Astrocyte (in vitro differentiated cells and primary cell): ENCODE measurements at regions not wholly inside any gene's neighbourhood (a gene's known extent, or its start where the extent isn't known, plus 50 kb on each side); places are given as distances from the start of the nearest gene placed in this dataset.

Experiments used
- DNase-seq: peaks from one replicate; pipeline ENCODE4 v3.0.0-alpha.2; 2010; ENCODE audit warnings: low read depth
- FAIRE-seq: peaks from 2 replicates; lab custom pipeline; 2011; peaks lifted over from hg19 to GRCh38; lab: Jason Lieb, UNC
- H2AFZ ChIP-seq: 2 replicates; pipeline ENCODE4 v1.6.0; 2012; ENCODE audit warnings: low read depth, low read length, inconsistent platforms
- H3K27ac ChIP-seq: 2 replicates; pipeline ENCODE4 v1.5.1; 2011; ENCODE audit warnings: low read depth, low read length, inconsistent platforms
- H3K27me3 ChIP-seq: 2 replicates; pipeline ENCODE4 v1.6.0; 2011; ENCODE audit warnings: low read length, inconsistent platforms; ENCODE audit not compliant: insufficient read depth
- H3K36me3 ChIP-seq: 2 replicates; pipeline ENCODE4 v1.5.1; 2011; ENCODE audit warnings: low read length, inconsistent platforms; ENCODE audit not compliant: insufficient read depth
- H3K4me1 ChIP-seq: 2 replicates; pipeline ENCODE4 v1.5.1; 2011; ENCODE audit warnings: low read length, inconsistent platforms; ENCODE audit not compliant: insufficient read depth
- H3K4me2 ChIP-seq: 2 replicates; pipeline ENCODE4 v1.6.0; 2012; ENCODE audit warnings: low read length, inconsistent platforms
- H3K4me3 ChIP-seq: 2 replicates; pipeline ENCODE4 v1.5.1; 2011; ENCODE audit warnings: low read depth, mild to moderate bottlenecking, low read length, inconsistent platforms; ENCODE audit not compliant: insufficient read depth
- H3K79me2 ChIP-seq: 2 replicates; pipeline ENCODE4 v1.6.0; 2012; ENCODE audit warnings: mild to moderate bottlenecking, low read length, inconsistent platforms; ENCODE audit not compliant: insufficient read depth
- H3K9ac ChIP-seq: 2 replicates; pipeline ENCODE4 v1.6.0; 2012; ENCODE audit warnings: mild to moderate bottlenecking, low read length, inconsistent platforms
- H3K9me3 ChIP-seq: 2 replicates; pipeline ENCODE4 v1.5.1; 2012; ENCODE audit warnings: low read depth, mild to moderate bottlenecking, low read length, inconsistent platforms; ENCODE audit not compliant: insufficient read depth
- H4K20me1 ChIP-seq: 2 replicates; pipeline ENCODE4 v1.6.0; 2012; ENCODE audit warnings: low read length, inconsistent platforms; ENCODE audit not compliant: insufficient read depth
- H3K27ac Mint-ChIP-seq: one replicate; pipeline ENCODE4 v1.8.0; 2021; ENCODE audit warnings: mild to moderate bottlenecking, mixed read lengths; ENCODE audit not compliant: unreplicated experiment
- H3K27me3 Mint-ChIP-seq: one replicate; pipeline ENCODE4 v1.8.0; 2021; ENCODE audit warnings: low read depth, mixed read lengths; ENCODE audit not compliant: unreplicated experiment
- H3K36me3 Mint-ChIP-seq: one replicate; pipeline ENCODE4 v1.8.0; 2021; ENCODE audit warnings: low read depth, mixed read lengths; ENCODE audit not compliant: unreplicated experiment
- H3K4me1 Mint-ChIP-seq: one replicate; pipeline ENCODE4 v1.8.0; 2021; ENCODE audit warnings: low read depth, mixed read lengths; ENCODE audit not compliant: unreplicated experiment
- H3K4me3 Mint-ChIP-seq: one replicate; pipeline ENCODE4 v1.8.0; 2021; ENCODE audit warnings: mild to moderate bottlenecking, moderate library complexity, mixed read lengths; ENCODE audit not compliant: unreplicated experiment
- H3K9me3 Mint-ChIP-seq: one replicate; pipeline ENCODE4 v1.8.0; 2021; ENCODE audit warnings: mild to moderate bottlenecking, mixed read lengths; ENCODE audit not compliant: unreplicated experiment
- EZH2 ChIP-seq: IDR thresholded peaks from 2 replicates; pipeline ENCODE4 v1.6.1; 2012; ENCODE audit warnings: mild to moderate bottlenecking, low read length, inconsistent platforms; ENCODE audit not compliant: insufficient read depth
- TF ChIP-seq, protein P1 (sequence below): IDR thresholded peaks from 2 replicates; pipeline ENCODE4 v1.5.1; 2011; ENCODE audit warnings: low read depth, mild to moderate bottlenecking, inconsistent platforms, low read length, moderate library complexity; ENCODE audit not compliant: insufficient read depth

DNA sequence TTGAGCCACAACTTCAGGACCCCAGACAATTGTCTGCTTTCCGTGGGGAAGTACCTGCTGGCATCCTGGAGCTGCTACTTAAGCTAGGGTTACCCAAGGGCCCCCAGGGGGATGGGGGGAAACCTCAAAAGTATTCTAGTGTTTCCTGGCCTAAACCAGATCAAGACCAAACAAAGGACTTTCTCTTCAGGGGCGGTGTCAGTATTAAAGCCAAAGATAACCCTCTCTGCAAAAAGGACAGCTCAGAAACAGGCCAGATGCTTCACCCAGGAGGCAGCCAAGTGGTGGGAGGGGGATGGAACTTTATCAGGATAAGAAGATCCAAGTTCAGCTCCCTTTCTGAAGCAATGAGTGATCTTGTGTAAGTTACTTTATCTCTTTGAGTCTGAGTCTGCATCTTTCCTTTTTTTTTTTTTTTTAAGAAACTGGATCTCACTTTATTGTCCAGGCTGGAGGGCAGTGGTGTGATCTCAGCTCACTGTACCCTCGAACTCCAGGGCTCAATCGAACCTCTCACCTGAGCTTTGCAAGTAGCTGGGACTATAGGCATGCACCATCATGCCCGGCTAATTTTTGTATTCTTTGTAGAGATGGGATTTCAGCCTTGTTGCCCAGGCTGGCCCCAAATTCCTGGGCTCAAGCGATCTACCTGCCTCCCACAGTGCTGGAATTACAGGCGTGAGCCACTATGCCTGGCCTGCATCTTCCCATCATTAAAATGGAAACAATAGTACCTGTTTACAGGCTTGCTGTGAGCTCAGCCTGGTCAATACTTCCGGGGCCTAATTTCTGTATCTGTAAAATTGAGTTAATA, 151.8 kb upstream of the PTPRM start:
- no peaks in the 10 kb centered on the region for H3K36me3 Mint-ChIP-seq
- Histone ChIP-seq H3K79me2 (no peaks in the 10 kb centered on the region), H3K27ac (no peak overlapping the region), H3K9me3 (no peaks in the 10 kb centered on the region), H3K4me1 (peaks cover 6% of the 10 kb centered on the region), H2AFZ (no peak overlapping the region), H3K4me2 (no peak overlapping the region), H3K27me3 (no peaks in the 10 kb centered on the region), H4K20me1 (no peaks in the 10 kb centered on the region), H3K9ac (no peak overlapping the region), H3K4me3 (no peak overlapping the region), H3K36me3 (no peaks in the 10 kb centered on the region)
- peaks cover 23% of the 10 kb centered on the region for H3K4me1 Mint-ChIP-seq
- H3K27me3 Mint-ChIP-seq: no peaks in the 10 kb centered on the region
- H3K27ac Mint-ChIP-seq: no peak overlapping the region
- TF ChIP-seq, protein P1, sequence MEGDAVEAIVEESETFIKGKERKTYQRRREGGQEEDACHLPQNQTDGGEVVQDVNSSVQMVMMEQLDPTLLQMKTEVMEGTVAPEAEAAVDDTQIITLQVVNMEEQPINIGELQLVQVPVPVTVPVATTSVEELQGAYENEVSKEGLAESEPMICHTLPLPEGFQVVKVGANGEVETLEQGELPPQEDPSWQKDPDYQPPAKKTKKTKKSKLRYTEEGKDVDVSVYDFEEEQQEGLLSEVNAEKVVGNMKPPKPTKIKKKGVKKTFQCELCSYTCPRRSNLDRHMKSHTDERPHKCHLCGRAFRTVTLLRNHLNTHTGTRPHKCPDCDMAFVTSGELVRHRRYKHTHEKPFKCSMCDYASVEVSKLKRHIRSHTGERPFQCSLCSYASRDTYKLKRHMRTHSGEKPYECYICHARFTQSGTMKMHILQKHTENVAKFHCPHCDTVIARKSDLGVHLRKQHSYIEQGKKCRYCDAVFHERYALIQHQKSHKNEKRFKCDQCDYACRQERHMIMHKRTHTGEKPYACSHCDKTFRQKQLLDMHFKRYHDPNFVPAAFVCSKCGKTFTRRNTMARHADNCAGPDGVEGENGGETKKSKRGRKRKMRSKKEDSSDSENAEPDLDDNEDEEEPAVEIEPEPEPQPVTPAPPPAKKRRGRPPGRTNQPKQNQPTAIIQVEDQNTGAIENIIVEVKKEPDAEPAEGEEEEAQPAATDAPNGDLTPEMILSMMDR: no peak
- TF ChIP-seq EZH2: no peak
- FAIRE-seq: no peak
- H3K9me3 Mint-ChIP-seq: peaks cover 2% of the 10 kb centered on the region
- DNase-seq: no peak
- no peak overlapping the region for H3K4me3 Mint-ChIP-seq

DNA sequence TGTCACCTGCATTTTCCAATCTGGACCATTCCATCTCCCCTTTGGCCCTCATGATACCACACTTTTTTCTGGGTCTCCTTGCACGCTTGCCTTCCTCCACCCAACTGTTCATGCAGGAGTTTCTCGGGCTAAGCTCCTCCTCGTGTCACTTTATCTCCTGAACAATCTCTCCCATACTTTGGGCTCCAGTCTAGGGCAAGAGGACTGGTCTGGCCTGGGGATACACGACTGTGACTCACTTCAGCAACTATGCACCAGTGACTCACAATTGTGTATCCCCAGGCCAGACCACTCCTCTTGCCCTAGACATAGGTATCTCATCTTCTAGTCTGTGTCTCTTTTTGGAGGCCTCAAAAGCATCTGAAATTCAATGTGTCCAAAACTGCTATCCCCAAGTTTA, 149.4 kb upstream of the PTPRM start:
- Mint-ChIP-seq H3K4me1 (peaks cover 23% of the 10 kb centered on the region), H3K27me3 (no peaks in the 10 kb centered on the region), H3K9me3 (peaks cover 2% of the 10 kb centered on the region), H3K4me3 (no peak overlapping the region), H3K36me3 (no peaks in the 10 kb centered on the region), H3K27ac (peak overlapping the region; percentile 82)
- peaks cover 6% of the 10 kb centered on the region for H3K4me1 ChIP-seq
- TF ChIP-seq EZH2: no peak
- TF ChIP-seq, protein P1: no peak
- H3K9me3 ChIP-seq: no peaks in the 10 kb centered on the region
- H2AFZ ChIP-seq: no peak overlapping the region
- no peak overlapping the region for H3K27ac ChIP-seq
- H3K4me2 ChIP-seq: peak overlapping the region; percentile 42
- H4K20me1 ChIP-seq: no peaks in the 10 kb centered on the region
- DNase-seq (peak; percentile 44), FAIRE-seq (no peak)
- H3K36me3 ChIP-seq: no peaks in the 10 kb centered on the region
- no peak overlapping the region for H3K4me3 ChIP-seq
- H3K9ac ChIP-seq: no peak overlapping the region
- H3K79me2 ChIP-seq: no peaks in the 10 kb centered on the region
- no peaks in the 10 kb centered on the region for H3K27me3 ChIP-seq

GRCh38 chr18:7429831-7430230, 137.3 kb upstream of the PTPRM start:
- peaks cover 8% of the 10 kb centered on the region for H3K27me3 Mint-ChIP-seq
- no peaks in the 10 kb centered on the region for H3K36me3 Mint-ChIP-seq
- FAIRE-seq: no peak
- no peaks in the 10 kb centered on the region for H3K4me1 Mint-ChIP-seq
- H3K9me3 Mint-ChIP-seq: peaks cover 4% of the 10 kb centered on the region
- no peak overlapping the region for H3K4me3 Mint-ChIP-seq
- Histone ChIP-seq H3K4me1 (no peaks in the 10 kb centered on the region), H3K4me2 (no peak overlapping the region), H3K4me3 (no peak overlapping the region), H2AFZ (no peak overlapping the region), H3K27me3 (peaks cover 2% of the 10 kb centered on the region), H3K36me3 (no peaks in the 10 kb centered on the region), H3K79me2 (no peaks in the 10 kb centered on the region), H3K9me3 (no peaks in the 10 kb centered on the region), H4K20me1 (no peaks in the 10 kb centered on the region), H3K9ac (no peak overlapping the region), H3K27ac (no peak overlapping the region)
- no peak overlapping the region for H3K27ac Mint-ChIP-seq
- no peak for DNase-seq
- TF ChIP-seq, protein P1: no peak
- no peak for TF ChIP-seq EZH2
